Caco-2 (cell line): ENCODE measurements at regions not wholly inside any gene's neighbourhood (a gene's known extent, or its start where the extent isn't known, plus 50 kb on each side); places are given as distances from the start of the nearest gene placed in this dataset.

Experiments used
- BruUV-seq: library from RNA; stranded (reverse); fragments of 400-500 nt; replicated peaks from 2 replicates; lab custom pipeline; 2021; lab: Mats Ljungman, UMichigan
- CTCF ChIA-PET: fragments of 300-600 bp; sonication (Branson Sonifier 250); formaldehyde crosslinking; loops from one replicate; lab custom pipeline; 2022; ENCODE audit warnings: antibody characterized with exemption; lab: Charles Lee
- POLR2A ChIA-PET: fragments of 300-600 bp; sonication (Branson Sonifier 250); formaldehyde crosslinking; loops from one replicate; lab custom pipeline; 2022; ENCODE audit warnings: antibody characterized with exemption; lab: Charles Lee
- DNase-seq, 2 experiments: peaks; one replicate each; pipeline versions ENCODE4 v3.0.0 to v3.0.0-alpha.2; 2020 to 2022
- H3K27me3 ChIP-seq: replicated peaks from 2 replicates; pipeline ENCODE4 v1.6.0; 2011; ENCODE audit warnings: low read length; ENCODE audit not compliant: control insufficient read depth, insufficient read depth
- H3K36me3 ChIP-seq: 2 replicates; pipeline ENCODE4 v1.5.1; 2011; ENCODE audit warnings: low read length; ENCODE audit not compliant: control insufficient read depth, insufficient read depth
- H3K4me1 ChIP-seq: fragments of 250-450 bp; sonication (Bioruptor Pico); 2 replicates; pipeline ENCODE4 v1.5.1; 2020; ENCODE audit warnings: mild to moderate bottlenecking
- H3K4me3 ChIP-seq: 2 replicates; pipeline ENCODE4 v1.5.1; 2011; ENCODE audit warnings: low read depth, mild to moderate bottlenecking, control low read depth, low read length
- H3K9me3 ChIP-seq: fragments of 250-450 bp; sonication (Bioruptor Pico); 2 replicates; pipeline ENCODE4 v1.5.1; 2020; ENCODE audit warnings: mild to moderate bottlenecking, moderate library complexity
- H3K27ac Mint-ChIP-seq: one replicate; pipeline ENCODE4 v1.8.0; 2022; ENCODE audit warnings: mixed read lengths; ENCODE audit not compliant: unreplicated experiment
- H3K27me3 Mint-ChIP-seq: one replicate; pipeline ENCODE4 v1.8.0; 2022; ENCODE audit warnings: mixed read lengths; ENCODE audit not compliant: insufficient read depth, unreplicated experiment
- H3K36me3 Mint-ChIP-seq: one replicate; pipeline ENCODE4 v1.8.0; 2022; ENCODE audit warnings: mild to moderate bottlenecking, mixed read lengths; ENCODE audit not compliant: insufficient read depth, unreplicated experiment
- H3K4me1 Mint-ChIP-seq: one replicate; pipeline ENCODE4 v1.8.0; 2022; ENCODE audit warnings: low read depth, mixed read lengths; ENCODE audit not compliant: unreplicated experiment
- H3K4me3 Mint-ChIP-seq: one replicate; pipeline ENCODE4 v1.8.0; 2022; ENCODE audit warnings: mild to moderate bottlenecking, moderate library complexity, mixed read lengths; ENCODE audit not compliant: unreplicated experiment
- H3K9me3 Mint-ChIP-seq: one replicate; pipeline ENCODE4 v1.8.0; 2022; ENCODE audit warnings: mixed read lengths; ENCODE audit not compliant: unreplicated experiment
- CTCF ChIP-seq, 2 experiments: fragments of 200-600 bp in 1 of 2; IDR thresholded peaks; 1 replicate in 1 of 2; 2 replicates in 1 of 2; pipeline versions ENCODE4 v1.5.1 to v1.8.0; 2011 to 2022; ENCODE audit warnings: antibody characterized with exemption in 1 of 2, control low read depth in 1 of 2, inconsistent platforms in 1 of 2, low read depth in 1 of 2, low read length in 1 of 2, mild to moderate bottlenecking in 1 of 2, moderate library complexity in 1 of 2; ENCODE audit not compliant: insufficient read depth in 1 of 2, severe bottlenecking in 1 of 2, unreplicated experiment in 1 of 2
- intact Hi-C: fragments of 100-400 bp; cut with micrococcal nuclease; formaldehyde crosslinking; loops from one replicate; pipeline ENCODE4 v1.10.0; 2022; ENCODE audit not compliant: unreplicated experiment

- no peak overlapping the region for H3K4me3 ChIP-seq
- POLR2A ChIA-PET, result no interaction called here
- H3K9me3 ChIP-seq, result no peaks in the 10 kb centered on the region
- BruUV-seq, result no TSS peak
- no peaks in the 10 kb centered on the region for H3K4me1 ChIP-seq
- intact Hi-C loops, result no loop called here
- H3K27me3 ChIP-seq, result no peaks in the 10 kb centered on the region
- H3K27me3 Mint-ChIP-seq, result no peaks in the 10 kb centered on the region
- no peaks in the 10 kb centered on the region for H3K36me3 Mint-ChIP-seq
- TF ChIP-seq CTCF (IDR thresholded peaks at IDR 0.05; ENCODE audit: insufficient read depth in 1 of 2, low read depth in 1 of 2, low read length in 1 of 2, severe bottlenecking in 1 of 2, unreplicated experiment in 1 of 2), result no peak
- CTCF ChIA-PET, result no interaction called here
- no peaks in the 10 kb centered on the region for H3K4me1 Mint-ChIP-seq
- no peaks in the 10 kb centered on the region for H3K36me3 ChIP-seq
- peaks cover 13% of the 10 kb centered on the region for H3K9me3 Mint-ChIP-seq
- no peak overlapping the region for H3K27ac Mint-ChIP-seq
- no peak for DNase-seq
- H3K4me3 Mint-ChIP-seq, result no peak overlapping the region
Measured at GRCh38 chr3:194888916-194889315, 203.2 kb downstream of the FAM43A start.

GRCh38 chr3:194890091-194890490, 204.4 kb downstream of the FAM43A start:
- Histone ChIP-seq H3K36me3 (no peaks in the 10 kb centered on the region), H3K9me3 (no peaks in the 10 kb centered on the region), H3K27me3 (no peaks in the 10 kb centered on the region), H3K4me3 (no peak overlapping the region), H3K4me1 (no peaks in the 10 kb centered on the region)
- CTCF ChIA-PET, result interaction anchor here (0.6 kb wide), 1 partner anchor 92 kb away, joined by 3 read pairs; no protein-coding TSS in a partner anchor
- no TSS peak for BruUV-seq
- Mint-ChIP-seq H3K27me3 (no peaks in the 10 kb centered on the region), H3K27ac (no peak overlapping the region), H3K4me3 (no peak overlapping the region), H3K4me1 (no peaks in the 10 kb centered on the region), H3K9me3 (peaks cover 14% of the 10 kb centered on the region), H3K36me3 (no peaks in the 10 kb centered on the region)
- POLR2A ChIA-PET, result no interaction called here
- no peak for DNase-seq
- no peak for TF ChIP-seq CTCF (IDR thresholded peaks at IDR 0.05; ENCODE audit: insufficient read depth in 1 of 2, low read depth in 1 of 2, low read length in 1 of 2, severe bottlenecking in 1 of 2, unreplicated experiment in 1 of 2)
- intact Hi-C loops, result no loop called here

GRCh38 chr3:194893121-194893987, 207.7 kb downstream of the FAM43A start:
- peaks cover 7% of the 10 kb centered on the region for H3K27me3 Mint-ChIP-seq
- no peak overlapping the region for H3K4me3 Mint-ChIP-seq
- intact Hi-C loops, result no loop called here
- no peaks in the 10 kb centered on the region for H3K36me3 Mint-ChIP-seq
- ChIA-PET CTCF (no interaction called here), POLR2A (no interaction called here)
- Histone ChIP-seq H3K27me3 (no peaks in the 10 kb centered on the region), H3K9me3 (peaks cover 3% of the 10 kb centered on the region; the same call in 1 of the 2 replicates), H3K4me1 (no peaks in the 10 kb centered on the region), H3K4me3 (no peak overlapping the region), H3K36me3 (no peaks in the 10 kb centered on the region)
- no peak for TF ChIP-seq CTCF (IDR thresholded peaks at IDR 0.05; ENCODE audit: insufficient read depth in 1 of 2, low read depth in 1 of 2, low read length in 1 of 2, severe bottlenecking in 1 of 2, unreplicated experiment in 1 of 2)
- H3K4me1 Mint-ChIP-seq, result no peaks in the 10 kb centered on the region
- DNase-seq, result no peak
- peaks cover 14% of the 10 kb centered on the region for H3K9me3 Mint-ChIP-seq
- H3K27ac Mint-ChIP-seq, result no peak overlapping the region
- BruUV-seq, result no TSS peak
